ENCODE measurements at regions not wholly inside any gene's neighbourhood (a gene's known extent, or its start where the extent isn't known, plus 50 kb on each side); places are given as distances from the start of the nearest gene placed in this dataset.
"Not testable (repeated sequence)": the region's sequence is repeated elsewhere in the genome, so short reads cannot be mapped to it uniquely, and the experiment has no call there.

GRCh38 chr21:28034334-28034733 lies 958.3 kb downstream of the LTN1 start:
- not testable (repeated sequence) for DNase-seq

GRCh38 chr21:28032652-28033051 lies 960.0 kb downstream of the LTN1 start:
- DNase-seq = not testable (repeated sequence)

- DNase-seq = not testable (repeated sequence)
Observed at GRCh38 chr21:28031066-28031465, 961.6 kb downstream of the LTN1 start.

GRCh38 chr21:28025111-28025510 lies 967.6 kb downstream of the LTN1 start:
- DNase-seq = no peak

GRCh38 chr21:28018741-28019669 lies 973.7 kb downstream of the LTN1 start:
- DNase-seq = no peak

- no peak for DNase-seq
Observed at GRCh38 chr21:28018213-28018612, 974.5 kb downstream of the LTN1 start.

GRCh38 chr21:28016571-28016970 lies 976.1 kb downstream of the LTN1 start:
- no peak for DNase-seq

GRCh38 chr21:28013123-28013522 lies 979.6 kb downstream of the LTN1 start:
- not testable (repeated sequence) for DNase-seq

- not testable (repeated sequence) for DNase-seq
Observed at GRCh38 chr21:28011970-28012369, 980.7 kb downstream of the LTN1 start.

GRCh38 chr21:28008245-28008644 lies 984.4 kb downstream of the LTN1 start:
- not testable (repeated sequence) for DNase-seq

GRCh38 chr21:28003627-28004026 lies 989.0 kb downstream of the LTN1 start:
- DNase-seq = not testable (repeated sequence)

GRCh38 chr21:27996906-27997305 lies 995.8 kb downstream of the LTN1 start:
- not testable (repeated sequence) for DNase-seq

GRCh38 chr21:27984663-27985325 lies 1007.9 kb downstream of the LTN1 start:
- DNase-seq = not testable (repeated sequence)

- not testable (repeated sequence) for DNase-seq
Observed at GRCh38 chr21:27979446-27979845, 1012.6 kb upstream of the ADAMTS5 start.

- DNase-seq = no peak
Observed at GRCh38 chr21:27975514-27975913, 1008.6 kb upstream of the ADAMTS5 start.

- not testable (repeated sequence) for DNase-seq
Observed at GRCh38 chr21:27974152-27974551, 1007.3 kb upstream of the ADAMTS5 start.

GRCh38 chr21:27968240-27968639 lies 1001.4 kb upstream of the ADAMTS5 start:
- DNase-seq = not testable (repeated sequence)

GRCh38 chr21:27954543-27955165 lies 987.8 kb upstream of the ADAMTS5 start:
- DNase-seq = no peak

- no peak for DNase-seq
Observed at GRCh38 chr21:27953340-27954045, 986.6 kb upstream of the ADAMTS5 start.

GRCh38 chr21:27949093-27949492 lies 982.2 kb upstream of the ADAMTS5 start:
- not testable (repeated sequence) for DNase-seq

- DNase-seq = not testable (repeated sequence)
Observed at GRCh38 chr21:27930108-27930767, 963.4 kb upstream of the ADAMTS5 start.

- not testable (repeated sequence) for DNase-seq
Observed at GRCh38 chr21:27929179-27929578, 962.3 kb upstream of the ADAMTS5 start.

Measured in KG1 (cell line).